GM19372 (cell line): ENCODE measurements at regions not wholly inside any gene's neighbourhood (a gene's known extent, or its start where the extent isn't known, plus 50 kb on each side); places are given as distances from the start of the nearest gene placed in this dataset.

Experiments used
- ATAC-seq: cut with Tn5 transposase; IDR thresholded peaks from one replicate; pipeline ENCODE4 v1.9.1; 2021; ENCODE audit warnings: mild to moderate bottlenecking, low read depth, moderate library complexity; ENCODE audit not compliant: unreplicated experiment

- no peak for ATAC-seq
Measured at GRCh38 chr5:125503946-125504345, 757.5 kb upstream of the ZNF608 start.

GRCh38 chr5:125505115-125505514 is 758.7 kb upstream of the ZNF608 start:
- no peak for ATAC-seq

- no peak for ATAC-seq
Measured at GRCh38 chr5:125506124-125506523, 759.7 kb upstream of the ZNF608 start.

- ATAC-seq: no peak
Measured at GRCh38 chr5:125508225-125508624, 761.8 kb upstream of the ZNF608 start.

- no peak for ATAC-seq
Measured at GRCh38 chr5:125510651-125511050, 764.2 kb upstream of the ZNF608 start.

GRCh38 chr5:125517973-125518550 is 771.6 kb upstream of the ZNF608 start:
- no peak for ATAC-seq

- no peak for ATAC-seq
Measured at GRCh38 chr5:125521289-125521688, 774.9 kb upstream of the ZNF608 start.

GRCh38 chr5:125525356-125525755 is 778.9 kb upstream of the ZNF608 start:
- ATAC-seq: no peak

GRCh38 chr5:125526966-125527365 is 780.5 kb upstream of the ZNF608 start:
- ATAC-seq: no peak

- ATAC-seq: no peak
Measured at GRCh38 chr5:125528881-125529280, 782.4 kb upstream of the ZNF608 start.

GRCh38 chr5:125530833-125531615 is 784.6 kb upstream of the ZNF608 start:
- no peak for ATAC-seq

- ATAC-seq: no peak
Measured at GRCh38 chr5:125536095-125536494, 789.7 kb upstream of the ZNF608 start.

GRCh38 chr5:125536582-125536981 is 790.1 kb upstream of the ZNF608 start:
- no peak for ATAC-seq

GRCh38 chr5:125537661-125538060 is 791.2 kb upstream of the ZNF608 start:
- ATAC-seq: no peak

- ATAC-seq: no peak
Measured at GRCh38 chr5:125538469-125538868, 792.0 kb upstream of the ZNF608 start.

GRCh38 chr5:125541085-125541484 is 794.6 kb upstream of the ZNF608 start:
- ATAC-seq: no peak

- no peak for ATAC-seq
Measured at GRCh38 chr5:125549322-125549911, 803.0 kb upstream of the ZNF608 start.

- no peak for ATAC-seq
Measured at GRCh38 chr5:125550274-125550673, 803.8 kb upstream of the ZNF608 start.

GRCh38 chr5:125551246-125551645 is 804.8 kb upstream of the ZNF608 start:
- ATAC-seq: no peak

GRCh38 chr5:125551797-125552196 is 805.4 kb upstream of the ZNF608 start:
- no peak for ATAC-seq

- no peak for ATAC-seq
Measured at GRCh38 chr5:125552486-125552885, 806.0 kb upstream of the ZNF608 start.

- no peak for ATAC-seq
Measured at GRCh38 chr5:125554355-125554754, 807.9 kb upstream of the ZNF608 start.
